Mesendoderm (in vitro differentiated cells): ENCODE measurements at regions not wholly inside any gene's neighbourhood (a gene's known extent, or its start where the extent isn't known, plus 50 kb on each side); places are given as distances from the start of the nearest gene placed in this dataset.
"Not testable (repeated sequence)": the region's sequence is repeated elsewhere in the genome, so short reads cannot be mapped to it uniquely, and the experiment has no call there.

Source experiments
- DNase-seq: peaks from one replicate; pipeline ENCODE4 v3.0.0; 2013
- H2AK5ac ChIP-seq: 2 replicates; pipeline ENCODE4 v1.6.1; 2013; ENCODE audit warnings: low read length, inconsistent platforms
- H2BK120ac ChIP-seq: 2 replicates; pipeline ENCODE4 v1.6.1; 2013; ENCODE audit warnings: low read depth, mild to moderate bottlenecking, low read length, moderate library complexity, mixed read lengths
- H2BK15ac ChIP-seq: replicated peaks from 2 replicates; pipeline ENCODE4 v1.6.1; 2013; ENCODE audit warnings: low read depth, mild to moderate bottlenecking, moderate library complexity
- H2BK5ac ChIP-seq: 2 replicates; pipeline ENCODE4 v1.6.1; 2013; ENCODE audit warnings: low read length, inconsistent platforms
- H3K18ac ChIP-seq: 2 replicates; pipeline ENCODE4 v1.6.1; 2013; ENCODE audit warnings: mild to moderate bottlenecking, low read length, mixed read lengths
- H3K23ac ChIP-seq: one replicate; pipeline ENCODE4 v1.6.1; 2013; ENCODE audit warnings: low read length
- H3K27ac ChIP-seq: 2 replicates; pipeline ENCODE4 v1.5.1; 2013; ENCODE audit warnings: low read depth, mild to moderate bottlenecking, inconsistent platforms, low read length, moderate library complexity
- H3K27me3 ChIP-seq: 2 replicates; pipeline ENCODE4 v1.6.1; 2013; ENCODE audit warnings: low read length, control low read depth, mild to moderate bottlenecking, inconsistent platforms; ENCODE audit not compliant: insufficient read depth, poor library complexity
- H3K36me3 ChIP-seq: 2 replicates; pipeline ENCODE4 v1.6.1; 2013; ENCODE audit warnings: low read length, inconsistent platforms; ENCODE audit not compliant: control insufficient read depth, insufficient read depth
- H3K4ac ChIP-seq: one replicate; pipeline ENCODE4 v1.6.1; 2013; ENCODE audit warnings: low read depth, mild to moderate bottlenecking, low read length, moderate library complexity
- H3K4me1 ChIP-seq: 2 replicates; pipeline ENCODE4 v1.6.1; 2013; ENCODE audit warnings: low read depth, low read length, inconsistent platforms; ENCODE audit not compliant: control insufficient read depth
- H3K4me2 ChIP-seq: 2 replicates; pipeline ENCODE4 v1.6.1; 2013; ENCODE audit warnings: low read length
- H3K4me3 ChIP-seq: 2 replicates; pipeline ENCODE4 v1.5.1; 2013; ENCODE audit warnings: mild to moderate bottlenecking, low read length
- H3K56ac ChIP-seq: one replicate; pipeline ENCODE4 v1.6.1; 2013; ENCODE audit warnings: low read length
- H3K79me1 ChIP-seq: 2 replicates; pipeline ENCODE4 v1.6.1; 2013; ENCODE audit warnings: low read length, inconsistent platforms
- H3K79me2 ChIP-seq: 2 replicates; pipeline ENCODE4 v1.6.1; 2013; ENCODE audit warnings: mild to moderate bottlenecking, low read length; ENCODE audit not compliant: control insufficient read depth, insufficient read depth
- H3K9ac ChIP-seq: 2 replicates; pipeline ENCODE4 v1.6.1; 2013; ENCODE audit warnings: low read length, inconsistent platforms
- H4K5ac ChIP-seq: one replicate; pipeline ENCODE4 v1.6.1; 2013; ENCODE audit warnings: low read length
- H4K8ac ChIP-seq: one replicate; pipeline ENCODE4 v1.6.1; 2013; ENCODE audit warnings: low read depth, mild to moderate bottlenecking, control low read depth, low read length, moderate library complexity
- WGBS: extraction: QIAGEN DNeasy Blood & Tissue Kit; methylation state at CpG from one replicate; pipeline ENCODE4 v1.1.7; 2013; ENCODE audit warnings: low lambda C conversion rate, missing lambda C conversion rate; ENCODE audit not compliant: insufficient coverage; ENCODE audit errors: extremely low coverage; 5-methylcytosine and 5-hydroxymethylcytosine counted together

DNA sequence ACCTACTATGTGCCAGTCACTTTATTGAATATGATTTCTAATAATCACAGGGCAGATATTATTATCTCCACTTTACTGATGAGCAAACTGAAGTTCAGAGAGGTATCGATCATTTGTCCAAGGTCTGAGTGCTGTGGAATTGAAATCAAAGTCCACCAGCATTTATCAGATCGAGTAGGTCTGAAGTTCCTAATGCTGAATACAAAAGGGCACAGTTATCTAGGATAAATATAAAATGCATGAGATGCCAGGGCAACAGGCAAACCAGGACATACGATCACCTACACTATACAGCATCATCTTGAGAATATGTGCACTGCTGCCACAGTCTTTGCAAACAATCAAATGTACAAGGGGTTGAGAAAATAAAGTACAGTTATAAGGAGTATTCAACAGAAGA, 57.2 kb upstream of the SH3RF1 start:
- H3K36me3 ChIP-seq, result no peaks in the 10 kb centered on the region
- H3K4ac ChIP-seq, result no peak overlapping the region
- no peak overlapping the region for H4K5ac ChIP-seq
- H2BK5ac ChIP-seq, result no peak overlapping the region
- no peak overlapping the region for H3K56ac ChIP-seq
- H3K27me3 ChIP-seq, result no peaks in the 10 kb centered on the region
- peaks cover 2% of the 10 kb centered on the region for H3K4me1 ChIP-seq
- no peak overlapping the region for H4K8ac ChIP-seq
- H3K9ac ChIP-seq, result no peak overlapping the region
- H3K79me1 ChIP-seq, result no peaks in the 10 kb centered on the region
- no peak overlapping the region for H2AK5ac ChIP-seq
- H3K23ac ChIP-seq, result no peak overlapping the region
- H3K18ac ChIP-seq, result no peak overlapping the region
- H3K27ac ChIP-seq, result no peak overlapping the region
- no peaks in the 10 kb centered on the region for H3K79me2 ChIP-seq
- DNase-seq, result no peak
- no peak overlapping the region for H2BK15ac ChIP-seq
- no peak overlapping the region for H3K4me2 ChIP-seq
- no CpG with 5 or more reads among the region's 3 CpGs for WGBS
- H3K4me3 ChIP-seq, result no peak overlapping the region
- no peak overlapping the region for H2BK120ac ChIP-seq

DNA sequence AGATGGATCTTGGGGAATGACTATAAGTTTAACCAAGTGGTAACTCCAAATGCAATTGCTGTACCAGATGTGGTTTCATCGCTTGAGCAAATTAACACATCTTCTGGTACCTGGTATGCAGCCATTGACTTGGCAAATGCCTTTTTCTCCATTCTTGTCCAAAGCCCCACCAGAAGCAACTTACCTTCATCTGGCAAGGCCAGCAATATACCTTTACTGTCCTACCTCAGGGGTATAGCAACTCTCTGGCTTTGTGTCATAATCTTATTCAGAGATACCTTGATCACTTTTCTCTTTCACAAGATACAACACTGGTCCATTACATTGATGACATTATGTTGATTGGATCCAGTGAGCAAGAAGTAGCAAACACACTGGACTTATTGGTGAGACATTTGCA, 53.2 kb upstream of the SH3RF1 start:
- not testable (repeated sequence) for H3K18ac ChIP-seq, H3K79me2 ChIP-seq, H3K4me2 ChIP-seq, H3K27me3 ChIP-seq, H2BK120ac ChIP-seq, H3K23ac ChIP-seq, H3K27ac ChIP-seq, H2BK15ac ChIP-seq, H3K4me1 ChIP-seq, H4K5ac ChIP-seq, H3K56ac ChIP-seq, H4K8ac ChIP-seq, H3K79me1 ChIP-seq, H2AK5ac ChIP-seq, H2BK5ac ChIP-seq, H3K36me3 ChIP-seq, H3K9ac ChIP-seq, DNase-seq, H3K4ac ChIP-seq, H3K4me3 ChIP-seq
- no CpG with 5 or more reads among the region's 1 CpG for WGBS

DNA sequence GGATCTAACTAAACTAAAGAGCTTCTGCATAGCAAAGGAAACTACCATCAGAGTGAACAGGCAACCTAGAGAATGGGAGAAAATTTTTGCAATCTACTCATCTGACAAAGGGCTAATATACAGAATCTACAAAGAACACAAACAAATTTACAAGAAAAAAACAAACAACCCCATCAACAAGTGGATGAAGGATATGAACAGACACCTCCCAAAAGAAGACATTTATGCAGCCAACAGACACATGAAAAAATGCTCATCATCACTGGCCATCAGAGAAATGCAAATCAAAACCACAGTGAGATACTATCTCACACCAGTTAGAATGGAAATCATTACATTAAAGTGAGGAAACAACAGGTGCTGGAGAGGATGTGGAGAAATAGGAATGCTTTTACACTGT, 52.1 kb upstream of the SH3RF1 start:
- H3K23ac ChIP-seq, H2BK15ac ChIP-seq: not testable (repeated sequence)

More for the DNA sequence above, 52.1 kb upstream of the SH3RF1 start:
- H2AK5ac ChIP-seq, H3K36me3 ChIP-seq, H3K18ac ChIP-seq, H3K27me3 ChIP-seq, H3K56ac ChIP-seq, H2BK5ac ChIP-seq, H3K4me3 ChIP-seq, H3K4me2 ChIP-seq, H4K8ac ChIP-seq, H3K79me1 ChIP-seq, H3K79me2 ChIP-seq, H3K9ac ChIP-seq, H3K27ac ChIP-seq, H3K4me1 ChIP-seq, H2BK120ac ChIP-seq, H4K5ac ChIP-seq, H3K4ac ChIP-seq, DNase-seq: not testable (repeated sequence)
